K562 (cell line): ENCODE measurements at regions not wholly inside any gene's neighbourhood (a gene's known extent, or its start where the extent isn't known, plus 50 kb on each side); places are given as distances from the start of the nearest gene placed in this dataset.

Experiments used
- ATAC-seq: fragments of 200-7000 bp; cut with Tn5 transposase; 3 replicates; pipeline ENCODE4 v1.9.1; 2020; ENCODE audit warnings: moderate library complexity
- BruUV-seq: library from RNA; stranded (reverse); fragments of 400-500 nt; replicated peaks from 2 replicates; lab custom pipeline; 2021; lab: Mats Ljungman, UMichigan
- CTCF ChIA-PET: fragments of 300-600 bp; formaldehyde crosslinking; extraction: SDS; loops from one replicate; lab custom pipeline; 2021; ENCODE audit warnings: low intra/inter-chr PET ratio; lab: Yijun Ruan, JAX
- POLR2A ChIA-PET: fragments of 300-600, 350-650 bp; sonication (Branson Sonifier 250); formaldehyde crosslinking; extraction: SDS; loops from one replicate; lab custom pipeline; 2021; ENCODE audit warnings: antibody characterized with exemption, inconsistent platforms; lab: Yijun Ruan, JAX
- DNase-seq, 4 experiments: peaks; one replicate each; pipeline versions ENCODE4 v3.0.0 to v3.0.0-alpha.2; 2011 to 2018; ENCODE audit warnings: low spot score in 3 of 4, mixed read lengths in 3 of 4; ENCODE audit errors: extremely low read depth in 1 of 4
- FAIRE-seq: peaks from 2 replicates; lab custom pipeline; 2011; peaks lifted over from hg19 to GRCh38; lab: Jason Lieb, UNC
- H2AFZ ChIP-seq: 2 replicates; pipeline ENCODE4 v1.6.0; 2011; ENCODE audit warnings: low read depth, low read length, control low read depth, inconsistent platforms
- H3K27ac ChIP-seq: fragments of 200-600 bp; 3 replicates; pipeline ENCODE4 v1.8.0; 2011; ENCODE audit warnings: low read depth, mild to moderate bottlenecking, control low read depth, inconsistent platforms, low read length, moderate library complexity, mixed read lengths; ENCODE audit errors: extremely low read depth
- H3K27me3 ChIP-seq, 2 experiments: fragments of 300-600 bp in 1 of 2; 2 replicates in 1 of 2; 3 replicates in 1 of 2; pipeline versions ENCODE4 v1.6.0 to v1.8.0; 2011; ENCODE audit warnings: inconsistent platforms in 2 of 2, low read length in 2 of 2, mild to moderate bottlenecking in 1 of 2, mixed read lengths in 1 of 2, moderate library complexity in 1 of 2; ENCODE audit not compliant: control insufficient read depth in 2 of 2, insufficient read depth in 2 of 2
- H3K36me3 ChIP-seq: fragments of 300-600 bp; 3 replicates; pipeline ENCODE4 v1.8.0; 2011; ENCODE audit warnings: mild to moderate bottlenecking, low read length, inconsistent platforms; ENCODE audit not compliant: control insufficient read depth, insufficient read depth
- H3K4me1 ChIP-seq, 2 experiments: fragments of 200-600 bp in 1 of 2; replicated peaks in 1 of 2; 2 replicates in 1 of 2; 3 replicates in 1 of 2; pipeline versions ENCODE4 v1.5.1 to v1.8.0; 2011; ENCODE audit warnings: inconsistent platforms in 2 of 2, low read length in 2 of 2, mild to moderate bottlenecking in 1 of 2, mixed read lengths in 1 of 2, moderate library complexity in 1 of 2; ENCODE audit not compliant: control insufficient read depth in 2 of 2, insufficient read depth in 2 of 2
- H3K4me2 ChIP-seq: 2 replicates; pipeline ENCODE4 v1.6.1; 2011; ENCODE audit warnings: low read length, control low read depth, inconsistent platforms, mixed read lengths; ENCODE audit not compliant: insufficient read depth
- H3K4me3 ChIP-seq: fragments of 200-600 bp; sonication (generic), shearing (Covaris generic); 2 replicates; pipeline ENCODE4 v1.5.1; 2016; ENCODE audit warnings: control low read depth, inconsistent platforms
- H3K79me2 ChIP-seq: fragments of 200-600 bp; 3 replicates; pipeline ENCODE4 v1.8.0; 2011; ENCODE audit warnings: low read length, inconsistent platforms; ENCODE audit not compliant: control insufficient read depth, insufficient read depth
- H3K9ac ChIP-seq, 2 experiments: 2 replicates each; pipeline versions ENCODE4 v1.6.0 to v1.6.1; 2011; ENCODE audit warnings: low read depth in 2 of 2, low read length in 2 of 2, control low read depth in 1 of 2, inconsistent platforms in 1 of 2, mild to moderate bottlenecking in 1 of 2, mixed read lengths in 1 of 2; ENCODE audit not compliant: insufficient read depth in 1 of 2
- H3K9me1 ChIP-seq: one replicate; pipeline ENCODE4 v1.6.0; 2011; ENCODE audit warnings: inconsistent platforms, mild to moderate bottlenecking, low read length, moderate library complexity; ENCODE audit not compliant: control insufficient read depth, insufficient read depth
- H3K9me3 ChIP-seq: replicated peaks from 2 replicates; pipeline ENCODE4 v1.5.1; 2011; ENCODE audit warnings: low read depth, low read length, inconsistent platforms; ENCODE audit not compliant: control insufficient read depth, insufficient read depth
- H4K20me1 ChIP-seq: replicated peaks from 2 replicates; pipeline ENCODE4 v1.6.1; 2011; ENCODE audit warnings: low read length, inconsistent platforms, mixed read lengths; ENCODE audit not compliant: control insufficient read depth, insufficient read depth
- EP300 ChIP-seq: IDR thresholded peaks from 2 replicates; pipeline ENCODE4 v1.6.1; 2012; ENCODE audit warnings: low read length, improper control_type of control experiment
- PREB ChIP-seq: sonication (generic); formaldehyde crosslinking; IDR thresholded peaks from 2 replicates; pipeline ENCODE4 v1.8.1; 2023; ENCODE audit warnings: mild to moderate bottlenecking, missing genetic modification reagents
- TFAM ChIP-seq: fragments of 250-450 bp; sonication (Bioruptor Pico); conservative IDR thresholded peaks from 2 replicates; pipeline ENCODE4 v1.5.0; 2021; ENCODE audit warnings: mild to moderate bottlenecking, moderate library complexity
- ZNF277 ChIP-seq: fragments of 250-450 bp; sonication (Bioruptor Pico); IDR thresholded peaks from 2 replicates; pipeline ENCODE4 v1.8.0; 2022; ENCODE audit warnings: inconsistent platforms, mild to moderate bottlenecking, moderate library complexity, borderline replicate concordance
- ZNF589 ChIP-seq: fragments of 200-800 bp; sonication (Bioruptor generic); IDR thresholded peaks from 2 replicates; pipeline ENCODE4 v1.6.1; 2016; ENCODE audit warnings: low read depth, missing genetic modification characterization, missing compliant biosample characterization
- ZNF668 ChIP-seq: fragments of 250-450 bp; sonication (Bioruptor Pico); IDR thresholded peaks from 2 replicates; pipeline ENCODE4 v1.8.0; 2022; ENCODE audit warnings: mild to moderate bottlenecking, inconsistent platforms
- WGBS: fragments of 100-300 bp; shearing (Covaris generic); methylation state at CpG from one replicate; pipeline ENCODE4 v1.1.6; 2016; ENCODE audit warnings: low coverage, mixed read lengths; ENCODE audit not compliant: insufficient coverage; ENCODE audit errors: missing lambda C conversion rate; 5-methylcytosine and 5-hydroxymethylcytosine counted together
- in situ Hi-C: fragments of 300-500 bp; cut with MboI; formaldehyde crosslinking; loops from 4 replicates; pipeline ENCODE4 v1.15.0; 2018; ENCODE audit warnings: inconsistent platforms, mixed read lengths
- intact Hi-C: fragments of 100-400 bp; cut with micrococcal nuclease; formaldehyde crosslinking; loops from 2 replicates; pipeline ENCODE4 v1.14.2; 2022

GRCh38 chr2:39506215-39506614 is 69.1 kb upstream of the MAP4K3 start:
- WGBS = 64% methylated on average over 2 of the region's 2 CpGs
- DNase-seq = no peak
- Histone ChIP-seq H2AFZ (no peak overlapping the region), H3K9ac (no peak overlapping the region), H3K27me3 (no peaks in the 10 kb centered on the region), H3K4me1 (peaks cover 4 to 5% of the 10 kb centered on the region in 2 experiments)
- in situ Hi-C loops = no loop called here
- CTCF ChIA-PET = no interaction called here
- TF ChIP-seq ZNF668 (CRISPR knock-in tag) = no peak
- no peak for TF ChIP-seq ZNF277 (CRISPR knock-in tag)
- no peak for TF ChIP-seq ZNF589 (CRISPR knock-in tag)
- no peak for TF ChIP-seq EP300
- TF ChIP-seq, all 486 proteins: peak for 0
- Histone ChIP-seq H3K4me2 (no peak overlapping the region), H4K20me1 (no peaks in the 10 kb centered on the region), H3K4me3 (no peak overlapping the region), H3K9me1 (no peaks in the 10 kb centered on the region), H3K9me3 (no peaks in the 10 kb centered on the region), H3K27ac (no peak overlapping the region), H3K79me2 (no peaks in the 10 kb centered on the region), H3K36me3 (no peaks in the 10 kb centered on the region)
- FAIRE-seq (no peak), ATAC-seq (no peak)
- intact Hi-C loops = no loop called here
- BruUV-seq = no TSS peak
- POLR2A ChIA-PET = no interaction called here

GRCh38 chr2:39508198-39508597 is 71.1 kb upstream of the MAP4K3 start:
- BruUV-seq = no TSS peak
- no peak overlapping the region for H3K27ac ChIP-seq
- H3K9me3 ChIP-seq = no peaks in the 10 kb centered on the region
- in situ Hi-C loops = no loop called here
- peaks cover 14 to 24% of the 10 kb centered on the region in 2 experiments for H3K4me1 ChIP-seq
- no peaks in the 10 kb centered on the region for H3K9me1 ChIP-seq
- intact Hi-C loops = no loop called here
- H3K4me2 ChIP-seq = no peak overlapping the region
- H3K27me3 ChIP-seq = no peaks in the 10 kb centered on the region
- no peaks in the 10 kb centered on the region for H3K36me3 ChIP-seq
- no peak for FAIRE-seq
- no peak overlapping the region for H3K9ac ChIP-seq
- no peak for DNase-seq
- WGBS = 85% methylated on average over 4 of the region's 4 CpGs
- ChIA-PET CTCF (no interaction called here), POLR2A (interaction anchor here (0.6 to 0.8 kb wide), 2 partner anchors 13 to 95 kb away, joined by 3 to 4 read pairs; no protein-coding TSS in a partner anchor)
- no peak overlapping the region for H3K4me3 ChIP-seq
- ATAC-seq = no peak
- H2AFZ ChIP-seq = peak overlapping the region; percentile 32; the same call in 1 of the 2 replicates
- no peak for TF ChIP-seq TFAM
- no peak for TF ChIP-seq PREB
- H4K20me1 ChIP-seq = no peaks in the 10 kb centered on the region
- no peaks in the 10 kb centered on the region for H3K79me2 ChIP-seq
